HUES64 (cell line): ENCODE measurements at regions not wholly inside any gene's neighbourhood (a gene's known extent, or its start where the extent isn't known, plus 50 kb on each side); places are given as distances from the start of the nearest gene placed in this dataset.
"Not testable (repeated sequence)": the region's sequence is repeated elsewhere in the genome, so short reads cannot be mapped to it uniquely, and the experiment has no call there.

Experiments
- H3K27ac ChIP-seq: 2 replicates; pipeline ENCODE4 v1.7.0; 2013; ENCODE audit warnings: low read depth, low read length, inconsistent platforms
- H3K27me3 ChIP-seq: 2 replicates; pipeline ENCODE4 v1.6.1; 2013; ENCODE audit warnings: mild to moderate bottlenecking, low read length; ENCODE audit not compliant: insufficient read depth
- H3K36me3 ChIP-seq: 2 replicates; pipeline ENCODE4 v1.6.1; 2013; ENCODE audit warnings: mild to moderate bottlenecking, low read length; ENCODE audit not compliant: insufficient read depth
- H3K4me1 ChIP-seq: 2 replicates; pipeline ENCODE4 v1.6.1; 2013; ENCODE audit warnings: mild to moderate bottlenecking, low read length, moderate library complexity; ENCODE audit not compliant: insufficient read depth
- H3K4me3 ChIP-seq: 2 replicates; pipeline ENCODE4 v1.5.1; 2013; ENCODE audit warnings: mild to moderate bottlenecking, low read length, moderate library complexity
- H3K9ac ChIP-seq: 2 replicates; pipeline ENCODE4 v1.6.1; 2013; ENCODE audit warnings: mild to moderate bottlenecking, low read depth, low read length
- H3K9me3 ChIP-seq: 2 replicates; pipeline ENCODE4 v1.6.1; 2013; ENCODE audit warnings: low read depth, low read length; ENCODE audit not compliant: insufficient read depth
- WGBS: fragments of 150-250, 120-280 bp; methylation state at CpG from one replicate; pipeline ENCODE4 v1.1.7; 2013; ENCODE audit warnings: missing lambda C conversion rate; 5-methylcytosine and 5-hydroxymethylcytosine counted together

GRCh38 chr10:125238682-125239081, 78.3 kb upstream of the CTBP2 start:
- no peaks in the 10 kb centered on the region; the same call in 1 of the 2 replicates for H3K36me3 ChIP-seq
- H3K4me3 ChIP-seq: no peak overlapping the region
- no CpG with 5 or more reads among the region's 1 CpG for WGBS
- H3K9ac ChIP-seq: no peak overlapping the region
- H3K27me3 ChIP-seq: no peaks in the 10 kb centered on the region
- H3K9me3 ChIP-seq: peaks cover 26% of the 10 kb centered on the region
- H3K27ac ChIP-seq: no peak overlapping the region
- peaks cover 5% of the 10 kb centered on the region for H3K4me1 ChIP-seq

GRCh38 chr10:125236091-125236490, 75.7 kb upstream of the CTBP2 start:
- 89% methylated on average over 1 of the region's 1 CpG for WGBS
- H3K27me3 ChIP-seq: no peaks in the 10 kb centered on the region
- H3K9ac ChIP-seq: no peak overlapping the region
- no peak overlapping the region for H3K27ac ChIP-seq
- H3K4me1 ChIP-seq: peaks cover 28% of the 10 kb centered on the region
- H3K9me3 ChIP-seq: peaks cover 26% of the 10 kb centered on the region
- no peak overlapping the region for H3K4me3 ChIP-seq
- no peaks in the 10 kb centered on the region; the same call in 1 of the 2 replicates for H3K36me3 ChIP-seq

GRCh38 chr10:125235093-125236069, 75.0 kb upstream of the CTBP2 start:
- Histone ChIP-seq H3K4me3 (no peak overlapping the region), H3K36me3 (no peaks in the 10 kb centered on the region; the same call in 1 of the 2 replicates), H3K9me3 (peaks cover 26% of the 10 kb centered on the region), H3K9ac (no peak overlapping the region), H3K27ac (no peak overlapping the region), H3K4me1 (peaks cover 31% of the 10 kb centered on the region), H3K27me3 (no peaks in the 10 kb centered on the region)
- WGBS: 82% methylated on average over 6 of the region's 6 CpGs

- 94% methylated on average over 4 of the region's 4 CpGs for WGBS
- Histone ChIP-seq H3K9me3 (peaks cover 21% of the 10 kb centered on the region), H3K4me1 (peaks cover 31% of the 10 kb centered on the region)
- H3K36me3 ChIP-seq, H3K4me3 ChIP-seq, H3K9ac ChIP-seq, H3K27ac ChIP-seq, H3K27me3 ChIP-seq: not testable (repeated sequence)
Observed at GRCh38 chr10:125234576-125234975, 74.2 kb upstream of the CTBP2 start.

GRCh38 chr10:125233726-125234125, 73.4 kb upstream of the CTBP2 start:
- Histone ChIP-seq H3K27ac (no peak overlapping the region), H3K36me3 (no peaks in the 10 kb centered on the region; the same call in 1 of the 2 replicates), H3K27me3 (no peaks in the 10 kb centered on the region), H3K9ac (no peak overlapping the region), H3K9me3 (peaks cover 13% of the 10 kb centered on the region), H3K4me1 (peaks cover 31% of the 10 kb centered on the region), H3K4me3 (no peak overlapping the region)
- 66% methylated on average over 4 of the region's 4 CpGs for WGBS

- Histone ChIP-seq H3K4me3 (no peak overlapping the region), H3K27ac (no peak overlapping the region), H3K36me3 (no peaks in the 10 kb centered on the region; the same call in 1 of the 2 replicates), H3K9me3 (peaks cover 4% of the 10 kb centered on the region; the same call in 1 of the 2 replicates), H3K27me3 (no peaks in the 10 kb centered on the region), H3K4me1 (peaks cover 31% of the 10 kb centered on the region), H3K9ac (no peak overlapping the region)
- 85% methylated on average over 4 of the region's 5 CpGs for WGBS
Observed at GRCh38 chr10:125232841-125233240, 72.5 kb upstream of the CTBP2 start.

GRCh38 chr10:125231813-125232475, 71.6 kb upstream of the CTBP2 start:
- no peak overlapping the region for H3K9ac ChIP-seq
- H3K4me3 ChIP-seq: no peak overlapping the region
- H3K27me3 ChIP-seq: no peaks in the 10 kb centered on the region
- H3K27ac ChIP-seq: no peak overlapping the region
- H3K9me3 ChIP-seq: no peaks in the 10 kb centered on the region
- 87% methylated on average over 9 of the region's 9 CpGs for WGBS
- H3K36me3 ChIP-seq: no peaks in the 10 kb centered on the region
- H3K4me1 ChIP-seq: peaks cover 31% of the 10 kb centered on the region

- Histone ChIP-seq H3K9ac (peak overlapping the region; percentile 11; the same call in 1 of the 2 replicates), H3K27me3 (no peaks in the 10 kb centered on the region), H3K9me3 (no peaks in the 10 kb centered on the region), H3K4me1 (peaks cover 31% of the 10 kb centered on the region), H3K36me3 (no peaks in the 10 kb centered on the region), H3K4me3 (no peak overlapping the region), H3K27ac (no peak overlapping the region)
- 79% methylated on average over 13 of the region's 13 CpGs for WGBS
Observed at GRCh38 chr10:125231116-125231812, 70.9 kb upstream of the CTBP2 start.

GRCh38 chr10:125230251-125230650, 69.9 kb upstream of the CTBP2 start:
- no peak overlapping the region for H3K4me3 ChIP-seq
- H3K27me3 ChIP-seq: no peaks in the 10 kb centered on the region
- peaks cover 31% of the 10 kb centered on the region for H3K4me1 ChIP-seq
- H3K9ac ChIP-seq: no peak overlapping the region
- 94% methylated on average over 2 of the region's 2 CpGs for WGBS
- no peak overlapping the region for H3K27ac ChIP-seq
- no peaks in the 10 kb centered on the region for H3K9me3 ChIP-seq
- no peaks in the 10 kb centered on the region for H3K36me3 ChIP-seq

GRCh38 chr10:125228245-125228940, 68.0 kb upstream of the CTBP2 start:
- H3K27me3 ChIP-seq, H3K36me3 ChIP-seq, H3K4me3 ChIP-seq, H3K9me3 ChIP-seq, H3K9ac ChIP-seq, H3K27ac ChIP-seq: not testable (repeated sequence)
- 94% methylated on average over 34 of the region's 38 CpGs for WGBS
- peaks cover 23% of the 10 kb centered on the region; the same call in 1 of the 2 replicates for H3K4me1 ChIP-seq
